ENCODE measurements at regions not wholly inside any gene's neighbourhood (a gene's known extent, or its start where the extent isn't known, plus 50 kb on each side); places are given as distances from the start of the nearest gene placed in this dataset.

DNA sequence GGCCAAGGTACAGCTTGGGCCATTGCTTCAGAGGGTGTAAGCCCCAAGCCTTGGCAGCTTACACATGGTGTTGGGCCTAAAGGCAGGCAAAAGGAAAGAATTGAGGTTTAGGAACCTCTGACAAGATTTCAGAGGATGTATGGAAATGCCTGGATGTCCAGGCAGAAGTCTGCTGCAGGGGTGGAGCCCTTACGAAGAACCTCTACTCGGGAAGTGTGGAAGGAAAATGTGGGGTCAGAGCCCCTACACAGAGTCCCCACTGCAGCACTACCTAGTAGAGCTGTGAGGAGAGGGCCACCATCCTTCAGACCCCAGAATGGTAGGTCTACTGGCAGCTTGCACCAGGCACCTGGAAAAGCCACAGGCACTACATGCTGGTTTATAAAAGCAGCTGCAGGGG, 124.2 kb downstream of the RPIA start:
- TF ChIP-seq POLR2A (IDR thresholded peaks at IDR 0.05) (no peak), CTCF (IDR thresholded peaks at IDR 0.05) (no peak)
